Muscle of back (tissue), 3 donors: ENCODE measurements at regions not wholly inside any gene's neighbourhood (a gene's known extent, or its start where the extent isn't known, plus 50 kb on each side); places are given as distances from the start of the nearest gene placed in this dataset.
A peak's percentile ranks its signal among the peaks of the same experiment; 100 is the strongest.

ENCODE experiments used
- DNase-seq, 3 donors: peaks; one replicate each; pipeline versions ENCODE4 v3.0.0 to v3.0.0-alpha.2; 2013

DNA sequence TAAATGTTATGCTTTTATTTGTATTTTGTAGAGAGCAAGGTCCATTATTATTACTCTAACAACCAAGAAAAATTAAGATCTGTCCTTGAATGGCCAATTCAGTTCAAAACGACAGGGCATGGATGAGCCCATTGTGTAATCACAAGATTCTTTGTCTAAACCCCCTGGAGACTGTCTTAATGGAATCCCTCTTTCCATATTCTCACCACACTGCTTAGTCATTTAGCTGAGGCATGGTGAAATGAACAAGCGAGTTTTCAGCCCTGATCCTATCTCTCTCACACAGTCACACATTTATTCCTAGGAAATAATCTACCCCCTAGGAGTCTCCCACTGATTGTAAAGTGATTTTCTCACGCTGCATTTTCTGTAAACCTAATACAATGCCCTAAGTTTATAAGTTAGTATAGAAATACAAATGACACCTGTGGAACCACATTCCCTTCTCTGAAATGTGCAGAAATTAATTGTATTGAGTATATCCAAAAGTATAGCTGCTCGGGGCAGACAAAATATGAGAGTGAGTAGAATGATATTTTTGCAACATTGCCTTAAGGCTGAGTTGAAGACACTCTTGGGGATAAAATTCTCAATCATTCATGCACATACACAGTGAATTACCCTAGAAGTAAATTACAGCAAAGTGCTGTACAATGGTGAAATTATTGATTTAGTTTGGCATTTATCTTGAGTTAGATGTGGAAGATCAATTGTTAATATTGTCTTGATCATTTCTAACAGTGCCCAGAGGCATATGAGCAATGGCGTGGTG lies 119.7 kb upstream of the PCDH7 start:
- DNase-seq: peak in 2 of 3 donors; percentile 12 to 39

DNA sequence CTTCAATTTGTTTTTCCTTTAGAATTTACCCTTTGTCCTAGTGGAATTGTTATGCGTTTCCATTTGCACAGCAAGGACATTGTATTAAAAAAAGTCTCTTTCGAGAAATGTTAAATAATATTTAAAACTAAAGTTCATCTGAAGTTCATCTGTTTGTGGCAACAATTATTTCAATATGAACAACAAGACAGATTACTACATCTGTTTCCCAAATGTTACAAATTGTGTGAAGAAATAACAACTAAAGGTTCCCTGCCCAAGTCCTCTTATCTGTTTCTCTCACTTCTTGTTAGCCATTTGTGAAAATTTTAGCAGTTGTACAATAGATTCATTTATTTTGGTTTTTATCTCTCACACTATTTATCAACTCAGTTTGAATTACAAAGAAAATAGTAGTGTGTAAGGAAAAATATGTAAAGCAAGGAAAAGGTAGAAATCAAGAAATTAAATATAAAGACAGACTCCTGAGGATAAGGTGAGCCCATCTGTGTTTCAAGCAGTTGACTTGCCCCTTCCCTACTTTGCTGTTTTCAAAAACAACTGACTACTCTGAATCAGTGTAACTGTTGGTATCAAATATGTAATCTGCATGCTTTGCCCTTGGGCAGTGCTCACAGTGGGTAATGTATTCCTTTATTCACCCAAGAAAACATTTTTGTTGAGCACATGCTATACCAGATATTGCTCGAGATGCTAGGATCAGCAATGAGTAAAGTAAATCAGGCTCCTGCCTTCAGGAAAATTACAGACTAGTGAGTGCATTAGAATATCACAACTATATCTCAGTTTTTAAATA lies 118.9 kb upstream of the PCDH7 start:
- DNase-seq: no peak

DNA sequence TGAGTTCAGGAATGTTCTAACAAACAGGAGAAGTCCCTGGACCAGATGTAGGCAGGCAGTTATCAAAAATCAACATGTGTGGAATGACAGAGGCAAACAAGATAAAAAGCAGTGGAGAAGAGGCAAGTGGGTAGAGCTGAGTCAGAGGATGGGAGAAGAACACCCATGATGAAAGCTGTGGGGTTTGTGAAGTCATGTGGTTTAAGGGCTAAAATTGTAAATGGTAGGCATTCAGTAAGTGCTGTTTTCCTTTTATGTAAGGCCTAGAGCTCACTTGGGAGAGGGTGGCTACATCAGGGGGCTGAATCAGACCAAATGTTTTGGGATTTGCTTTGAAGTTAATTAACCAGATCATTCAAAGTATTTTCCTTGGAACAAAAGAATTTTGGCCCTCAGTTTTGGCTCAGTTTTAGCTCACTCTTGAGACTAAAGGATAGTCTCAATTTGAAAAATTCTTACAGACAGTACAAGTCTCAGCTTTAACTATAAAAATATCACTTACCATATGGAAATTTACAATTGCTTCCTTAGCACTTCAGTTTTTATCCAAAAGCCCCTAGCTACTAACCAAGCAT lies 114.5 kb upstream of the PCDH7 start:
- DNase-seq: no peak

DNA sequence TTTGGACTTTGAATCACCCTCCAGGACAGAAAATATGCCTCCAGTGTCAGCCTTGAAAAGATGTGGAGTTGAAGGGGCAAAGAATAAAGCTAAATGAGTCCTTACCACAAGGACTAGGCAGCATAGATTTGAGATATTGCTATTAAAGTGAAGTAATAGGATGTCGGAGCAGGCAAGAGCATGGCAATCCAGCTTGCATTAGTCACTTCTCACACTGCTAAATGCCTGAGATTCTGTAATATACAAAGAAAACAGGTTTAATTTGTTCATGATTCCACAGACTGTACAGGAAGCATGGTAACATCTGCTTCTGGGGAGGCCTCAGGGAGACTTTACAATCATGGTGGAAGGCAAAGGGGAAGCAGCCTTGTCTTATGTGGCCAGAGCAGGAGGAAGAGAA lies 109.8 kb upstream of the PCDH7 start:
- DNase-seq: no peak

DNA sequence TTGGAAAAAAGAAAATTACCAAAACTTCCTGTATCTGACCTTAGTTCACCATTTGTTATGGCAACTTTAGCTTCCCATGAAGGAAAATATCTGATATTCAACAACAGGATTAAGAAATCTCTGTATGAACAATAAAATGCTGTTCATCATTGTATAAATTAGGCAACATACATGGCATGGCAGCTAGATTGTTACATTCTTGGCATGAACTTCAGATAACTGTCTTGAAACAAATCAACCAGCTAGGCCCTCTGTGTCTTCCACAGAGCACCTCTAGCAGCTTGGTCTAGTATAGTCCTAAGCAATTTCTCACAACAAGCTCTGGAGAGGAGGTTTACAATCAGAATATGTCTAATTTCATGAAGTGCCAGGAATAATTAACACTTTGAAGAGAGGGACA lies 105.4 kb upstream of the PCDH7 start:
- DNase-seq: no peak

DNA sequence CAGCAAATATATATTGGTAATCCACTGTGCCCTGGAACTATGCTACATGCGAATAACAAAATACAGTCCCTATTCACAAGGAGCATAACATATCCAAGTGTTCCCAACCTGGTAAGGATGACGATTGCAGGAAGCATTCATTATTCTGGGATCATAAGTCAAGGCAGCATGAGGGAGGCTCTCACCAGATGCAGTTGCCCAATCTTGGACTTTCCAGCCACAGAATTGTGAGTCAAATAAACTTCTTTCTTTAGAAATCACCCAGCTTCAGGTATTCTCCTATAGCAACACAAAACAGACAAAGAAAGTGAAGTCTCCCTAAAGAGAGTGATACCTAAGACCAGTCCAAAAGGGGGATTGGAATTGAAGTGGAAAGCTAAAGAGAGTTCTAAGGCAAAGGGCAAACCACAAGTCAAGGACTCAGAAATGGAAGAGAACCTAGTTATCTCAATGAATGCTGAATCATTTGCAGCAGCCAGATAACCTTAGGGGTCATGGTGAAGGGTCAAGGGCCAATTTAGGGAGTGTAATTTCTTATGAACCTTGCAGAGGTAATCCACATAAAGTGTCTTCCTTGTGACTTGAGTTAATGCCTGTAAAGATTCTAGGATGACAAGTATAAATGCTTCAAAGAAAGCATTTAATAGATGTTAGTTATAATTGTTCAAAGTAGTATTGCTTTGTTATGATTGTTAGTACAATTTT lies 103.1 kb upstream of the PCDH7 start:
- DNase-seq: no peak

DNA sequence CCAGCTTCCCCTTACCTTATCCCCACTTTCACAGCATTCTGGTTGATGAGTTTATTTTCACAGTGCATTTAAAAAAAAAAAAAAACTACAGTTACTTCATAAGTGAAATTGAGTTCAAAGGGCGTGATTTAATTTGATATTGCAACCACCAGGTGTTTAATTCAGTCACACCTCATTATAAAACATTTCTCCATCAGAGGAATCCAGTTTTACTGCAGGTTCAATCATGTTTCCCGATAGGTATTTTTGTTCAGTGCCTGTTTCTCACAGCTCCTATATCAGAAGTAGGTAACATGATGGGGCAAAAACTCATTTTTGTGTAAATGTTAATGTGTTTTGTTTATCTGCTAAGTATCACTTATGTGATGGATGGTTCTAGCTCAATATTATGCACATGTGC lies 102.3 kb upstream of the PCDH7 start:
- no peak for DNase-seq

DNA sequence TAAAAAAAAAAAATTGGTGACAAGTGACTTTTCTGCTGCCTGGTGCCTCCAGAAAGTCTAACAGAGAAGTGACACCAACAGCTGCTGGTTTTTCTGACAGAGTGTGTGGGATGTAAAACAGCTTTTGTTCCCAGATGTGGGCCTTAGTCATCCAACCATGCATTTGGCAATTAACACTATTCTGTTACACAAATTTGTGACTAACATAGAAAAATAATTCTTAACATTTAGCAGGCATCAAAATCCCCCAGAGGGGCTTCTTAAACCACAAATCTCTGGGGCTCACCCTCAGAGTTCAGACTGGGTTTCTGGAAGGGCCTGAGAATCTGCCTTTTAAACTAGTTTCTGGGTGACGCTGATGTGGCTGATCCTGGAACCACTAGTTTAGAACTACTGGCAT lies 100.5 kb upstream of the PCDH7 start:
- DNase-seq: peak in 2 of 3 donors; percentile 47 to 62

DNA sequence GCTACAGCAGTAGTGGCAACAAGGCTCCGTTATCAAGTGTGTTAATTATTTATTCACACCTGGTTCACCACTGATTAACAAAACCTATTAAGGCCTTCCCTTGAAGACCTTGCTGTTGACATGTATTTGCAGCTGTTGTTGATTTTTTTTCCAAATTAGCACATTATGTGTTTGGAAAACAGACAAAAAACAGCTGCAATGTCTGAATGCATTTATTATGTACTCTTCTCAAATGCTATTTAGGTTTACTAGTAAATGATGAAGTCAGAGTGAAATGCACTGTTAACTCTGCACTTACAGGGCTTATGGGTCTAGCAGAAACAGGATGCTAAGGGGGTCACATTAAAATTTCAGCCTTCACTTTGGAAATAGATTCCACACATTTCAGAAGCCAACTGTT lies 99.5 kb upstream of the PCDH7 start:
- peak in 2 of 3 donors; percentile 19 to 37 for DNase-seq

DNA sequence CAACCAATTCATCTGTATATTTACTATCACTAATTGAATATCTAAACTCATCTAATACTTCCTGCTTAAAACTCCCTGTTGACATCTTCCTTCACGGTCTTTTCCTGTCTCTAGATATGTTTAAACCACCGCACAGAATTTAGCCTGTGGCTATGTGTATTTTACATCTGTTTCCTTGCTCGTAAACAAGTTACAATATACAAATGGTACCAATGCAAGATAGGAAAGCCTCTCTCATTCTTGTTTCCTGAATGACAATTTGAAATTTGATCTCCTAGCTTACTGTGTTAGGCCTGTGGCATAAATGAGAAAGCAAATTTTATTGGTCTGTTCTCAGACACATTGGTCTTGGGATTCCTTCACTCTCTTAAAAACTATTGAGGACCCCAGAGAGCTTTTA lies 89.7 kb upstream of the PCDH7 start:
- DNase-seq: no peak

DNA sequence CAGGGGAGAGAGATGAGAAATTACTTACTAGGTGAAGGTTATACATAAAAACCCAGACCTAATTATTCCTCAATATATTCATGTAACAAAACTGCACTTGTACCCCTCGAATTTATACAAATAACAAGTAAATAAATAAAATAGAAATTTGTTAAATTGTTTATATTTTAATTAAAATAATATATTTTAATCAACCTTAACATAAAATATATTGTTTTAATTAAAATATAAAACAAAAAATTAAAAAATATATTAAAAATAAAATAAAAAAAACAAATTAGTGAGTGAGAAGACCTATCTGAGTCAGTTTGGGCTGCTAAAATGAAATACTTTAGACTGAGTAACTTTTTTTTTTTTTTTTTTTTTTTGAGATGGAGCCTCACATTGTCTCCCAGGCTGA lies 87.4 kb upstream of the PCDH7 start:
- no peak for DNase-seq

DNA sequence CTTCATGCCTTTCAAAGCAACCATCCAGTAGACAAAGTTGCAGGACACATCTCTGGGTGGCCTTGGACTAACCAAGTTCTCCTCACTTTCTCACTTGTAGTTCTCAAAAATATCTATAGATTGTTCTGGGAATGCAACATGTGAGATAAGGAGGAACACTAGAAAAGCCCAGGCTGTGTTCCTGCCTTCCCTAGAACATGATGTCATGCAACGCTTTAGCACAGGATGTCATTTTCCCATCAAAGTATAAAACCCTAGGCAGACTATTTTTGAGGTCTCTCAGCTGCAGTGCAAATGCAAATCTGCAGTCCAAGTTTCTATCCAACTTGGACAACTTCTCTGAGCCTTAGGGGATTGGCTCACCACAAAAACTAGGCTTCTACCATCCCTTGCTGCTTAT lies 78.8 kb upstream of the PCDH7 start:
- no peak for DNase-seq

DNA sequence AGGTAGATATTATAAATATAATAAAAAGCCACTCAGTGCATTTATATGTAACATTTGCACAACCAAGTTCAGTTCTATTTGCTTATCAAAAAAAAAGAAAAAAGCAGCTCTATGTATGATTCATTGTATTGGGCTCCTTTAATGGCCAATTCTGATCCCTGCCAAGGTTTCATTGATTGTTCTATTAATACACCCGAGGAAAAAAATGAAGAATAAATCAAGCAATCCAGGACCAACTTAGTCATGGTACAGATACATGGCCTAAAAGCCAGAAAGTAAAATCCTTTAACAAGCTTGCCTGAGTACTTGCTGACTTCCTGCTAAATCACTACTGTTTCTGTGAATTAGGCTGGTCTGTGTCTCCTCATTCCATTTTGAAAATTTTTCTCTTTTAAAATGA lies 77.6 kb upstream of the PCDH7 start:
- DNase-seq: no peak

DNA sequence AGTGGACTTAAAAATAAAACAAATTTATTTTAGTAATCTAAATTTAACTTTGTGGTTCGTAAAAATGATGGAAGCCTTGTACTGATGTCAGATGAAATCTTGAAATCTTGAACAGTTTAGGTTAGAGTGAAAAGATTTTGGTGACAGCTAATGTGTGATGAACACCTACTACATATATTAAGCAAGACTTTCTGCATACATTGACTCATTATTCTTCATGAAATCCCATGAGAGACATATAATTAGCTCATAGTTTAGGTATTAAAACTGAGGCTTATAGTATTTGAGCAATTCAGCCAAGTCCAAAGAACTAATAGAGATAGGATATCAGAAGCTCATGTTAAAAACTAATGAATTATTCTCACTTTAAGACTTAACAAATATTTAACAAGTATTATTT lies 66.9 kb upstream of the PCDH7 start:
- DNase-seq: no peak

DNA sequence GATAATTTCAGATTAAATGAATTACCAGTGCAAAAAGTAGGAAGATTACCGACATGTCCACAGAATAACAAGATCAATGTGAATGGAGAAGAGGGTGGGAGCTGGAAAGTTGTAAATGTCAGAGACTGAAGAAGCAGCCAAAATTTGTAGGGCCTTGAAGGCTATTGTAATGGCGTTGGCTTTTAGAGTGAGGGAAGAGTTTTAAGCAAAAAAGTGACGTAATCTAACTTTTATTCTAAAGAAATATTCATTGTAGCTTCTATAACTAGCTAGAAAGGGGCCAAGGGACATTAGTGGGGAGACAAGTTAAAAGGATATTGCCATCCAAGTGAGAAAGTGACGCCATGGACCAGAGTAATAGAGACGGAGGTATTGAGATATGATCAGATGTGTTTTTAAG lies 63.3 kb upstream of the PCDH7 start:
- no peak for DNase-seq

DNA sequence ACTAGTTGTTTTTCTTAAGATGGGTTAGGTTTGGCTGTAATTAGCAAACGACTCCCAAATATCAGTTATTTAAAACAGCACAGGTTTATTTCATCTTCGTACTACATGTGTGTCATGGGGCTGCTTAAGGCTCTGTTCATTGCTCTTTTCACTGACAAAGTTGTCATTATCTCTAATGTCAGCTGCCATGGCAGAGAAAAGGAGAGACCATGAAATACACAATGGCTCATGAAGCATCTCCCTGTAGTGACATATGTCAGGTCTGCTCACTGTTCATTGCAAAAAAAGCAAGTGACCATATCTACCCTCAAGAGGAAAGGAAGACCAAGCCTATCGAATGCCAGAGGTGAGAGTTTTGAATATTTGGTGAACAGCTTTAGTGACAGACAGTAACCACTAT lies 52.2 kb upstream of the PCDH7 start:
- DNase-seq: no peak

DNA sequence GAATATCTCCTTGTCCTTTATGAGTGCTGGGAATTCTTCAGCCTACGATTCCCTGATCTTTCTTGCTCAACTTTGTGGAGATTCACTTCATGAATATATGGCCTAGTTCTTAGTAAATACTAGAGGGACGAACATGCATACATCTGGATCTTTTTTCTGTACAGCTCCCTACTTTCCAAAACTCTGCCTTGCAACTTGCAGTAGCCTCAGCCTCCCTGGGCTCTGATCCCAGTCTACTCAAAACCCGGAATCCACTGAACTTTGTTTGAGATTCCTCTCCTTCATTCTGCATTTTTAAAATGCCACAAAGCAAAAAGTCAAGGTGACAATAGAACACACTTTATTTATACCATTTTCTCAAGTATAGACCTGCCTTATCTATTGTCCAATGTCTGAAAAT lies 50.0 kb upstream of the PCDH7 start:
- DNase-seq: peak in 1 of 3 donors; percentile 30
